Transverse colon (tissue), 4 donors: ENCODE measurements at regions not wholly inside any gene's neighbourhood (a gene's known extent, or its start where the extent isn't known, plus 50 kb on each side); places are given as distances from the start of the nearest gene placed in this dataset.

Experiments
- DNase-seq: peaks from one replicate; pipeline ENCODE4 v3.0.0-alpha.2; 2019
- H3K27ac ChIP-seq, 4 donors: fragments of 200-600 bp; sonication (generic); 2 replicates each; pipeline ENCODE4 v1.5.1; 2016 to 2018; ENCODE audit warnings: inconsistent platforms in 4 of 4
- H3K27me3 ChIP-seq: fragments of 200-600 bp; sonication (generic); 2 replicates; pipeline ENCODE4 v1.5.1; 2017; ENCODE audit warnings: inconsistent platforms
- H3K36me3 ChIP-seq, 4 donors: fragments of 200-600 bp; sonication (generic); 2 replicates each; pipeline ENCODE4 v1.5.1; 2017 to 2019; ENCODE audit warnings: inconsistent platforms in 4 of 4
- H3K4me1 ChIP-seq, 4 donors: fragments of 200-600 bp; sonication (generic); 2 replicates each; pipeline ENCODE4 v1.5.1; 2017 to 2020; ENCODE audit warnings: inconsistent platforms in 4 of 4
- H3K4me3 ChIP-seq, 4 donors: fragments of 200-600 bp; sonication (generic); 1 replicate in 1 of 4; 2 replicates in 3 of 4; pipeline versions ENCODE4 v1.5.1 to v1.6.1; 2017 to 2019; ENCODE audit warnings: inconsistent platforms in 4 of 4
- H3K9me3 ChIP-seq, 2 donors: fragments of 200-600 bp; sonication (generic); 2 replicates each; pipeline ENCODE4 v1.5.1; 2017 to 2019; ENCODE audit warnings: inconsistent platforms in 2 of 2
- EP300 ChIP-seq: sonication (generic); formaldehyde crosslinking; IDR thresholded peaks from one replicate; pipeline ENCODE4 v1.6.1; 2017; ENCODE audit warnings: antibody characterized with exemption, low read depth
- POLR2A ChIP-seq: fragments of 450-650 bp; IDR thresholded peaks from one replicate; pipeline ENCODE4 v1.6.1; 2016; ENCODE audit warnings: antibody characterized with exemption, mild to moderate bottlenecking, moderate library complexity
- POLR2AphosphoS5 ChIP-seq, 3 donors: sonication (generic); formaldehyde crosslinking; IDR thresholded peaks; one replicate each; pipeline ENCODE4 v1.6.1; 2016; ENCODE audit warnings: antibody characterized with exemption in 3 of 3
- WGBS, 2 donors: methylation state at CpG; one replicate each; pipeline ENCODE4 v1.1.5; 2018; ENCODE audit warnings: low coverage in 1 of 2; 5-methylcytosine and 5-hydroxymethylcytosine counted together
- in situ Hi-C, 4 donors: fragments of 200-750 bp; cut with MboI; loops; one replicate each; pipeline versions ENCODE4 v1.15.0 to v1.15.1; 2017; ENCODE audit warnings: low sequenced_read_pairs in 3 of 4, low pct_ligation_motif_present in 1 of 4, low pct_unique_long_range_greater_than_20kb in 1 of 4
- intact Hi-C: fragments of 100-400 bp; cut with DNase I; formaldehyde crosslinking; loops from one replicate; pipeline ENCODE4 v1.15.1; 2023; ENCODE audit warnings: low total_unique reads
- TF ChIP-seq, protein P1 (sequence below), 5 experiments: fragments of 200-600 bp in 3 of 5; fragments of 450-650 bp in 2 of 5; sonication (generic) in 3 of 5; IDR thresholded peaks; 1 replicate in 2 of 5; 2 replicates in 3 of 5; pipeline ENCODE4 v1.5.1; 2016 to 2017; ENCODE audit warnings: antibody characterized with exemption in 5 of 5, inconsistent platforms in 3 of 5, mild to moderate bottlenecking in 2 of 5, moderate library complexity in 1 of 5

DNA sequence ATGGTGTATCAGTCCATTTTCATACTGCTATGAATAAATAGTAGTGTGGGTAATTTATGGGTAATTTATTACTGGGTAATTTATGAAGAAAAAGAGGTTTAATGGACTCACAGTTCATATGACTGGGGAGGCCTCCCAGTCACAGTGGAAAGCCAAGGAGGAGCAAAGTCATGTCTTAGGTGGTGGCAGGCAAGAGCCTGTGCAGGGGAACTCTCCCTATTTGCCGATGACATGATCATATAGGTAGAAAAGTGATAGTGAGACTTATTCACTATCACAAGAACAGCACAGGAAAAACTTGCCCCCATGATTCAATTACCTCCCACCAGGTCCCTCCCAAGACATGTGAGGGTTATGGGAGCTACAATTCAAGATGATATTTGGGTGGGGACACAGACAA lies 1137.7 kb downstream of the UQCRFS1 start:
- in situ Hi-C loops (no loop called here), intact Hi-C loops (no loop called here)
- H3K36me3 ChIP-seq = no peaks in the 10 kb centered on the region
- H3K4me1 ChIP-seq = no peaks in the 10 kb centered on the region
- no peak overlapping the region for H3K4me3 ChIP-seq
- no peaks in the 10 kb centered on the region for H3K9me3 ChIP-seq
- TF ChIP-seq POLR2AphosphoS5 (IDR thresholded peaks at IDR 0.05) (no peak), POLR2A (no peak), EP300 (no peak)
- TF ChIP-seq, protein P1, sequence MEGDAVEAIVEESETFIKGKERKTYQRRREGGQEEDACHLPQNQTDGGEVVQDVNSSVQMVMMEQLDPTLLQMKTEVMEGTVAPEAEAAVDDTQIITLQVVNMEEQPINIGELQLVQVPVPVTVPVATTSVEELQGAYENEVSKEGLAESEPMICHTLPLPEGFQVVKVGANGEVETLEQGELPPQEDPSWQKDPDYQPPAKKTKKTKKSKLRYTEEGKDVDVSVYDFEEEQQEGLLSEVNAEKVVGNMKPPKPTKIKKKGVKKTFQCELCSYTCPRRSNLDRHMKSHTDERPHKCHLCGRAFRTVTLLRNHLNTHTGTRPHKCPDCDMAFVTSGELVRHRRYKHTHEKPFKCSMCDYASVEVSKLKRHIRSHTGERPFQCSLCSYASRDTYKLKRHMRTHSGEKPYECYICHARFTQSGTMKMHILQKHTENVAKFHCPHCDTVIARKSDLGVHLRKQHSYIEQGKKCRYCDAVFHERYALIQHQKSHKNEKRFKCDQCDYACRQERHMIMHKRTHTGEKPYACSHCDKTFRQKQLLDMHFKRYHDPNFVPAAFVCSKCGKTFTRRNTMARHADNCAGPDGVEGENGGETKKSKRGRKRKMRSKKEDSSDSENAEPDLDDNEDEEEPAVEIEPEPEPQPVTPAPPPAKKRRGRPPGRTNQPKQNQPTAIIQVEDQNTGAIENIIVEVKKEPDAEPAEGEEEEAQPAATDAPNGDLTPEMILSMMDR (IDR thresholded peaks at IDR 0.05) = no peak
- H3K27ac ChIP-seq = no peak overlapping the region
- DNase-seq = no peak
- 87 to 100% methylated on average over 1 of the region's 1 CpG for WGBS, 2 donors
- H3K27me3 ChIP-seq = no peaks in the 10 kb centered on the region

DNA sequence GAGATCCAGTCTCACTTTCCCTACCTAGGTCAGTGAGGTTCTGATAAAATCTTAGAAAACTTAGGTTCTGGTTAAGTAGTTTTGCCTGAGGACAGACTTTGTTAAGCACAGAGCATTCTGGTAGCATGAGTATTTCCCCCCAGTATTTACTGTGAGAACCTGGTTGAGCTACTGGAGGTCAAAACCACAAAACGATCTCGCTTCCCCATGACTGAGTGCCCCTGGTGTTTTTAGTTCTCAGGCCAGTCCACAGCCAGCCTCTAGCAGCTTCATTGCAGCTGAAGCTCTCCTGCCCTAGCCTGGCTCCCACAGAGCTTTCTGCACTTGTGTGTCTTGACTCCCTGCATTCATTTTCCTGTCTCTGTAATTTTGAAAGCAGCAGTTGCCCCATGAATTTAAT lies 1138.2 kb downstream of the UQCRFS1 start:
- Histone ChIP-seq H3K4me3 (no peak overlapping the region), H3K27ac (no peak overlapping the region), H3K36me3 (no peaks in the 10 kb centered on the region), H3K9me3 (no peaks in the 10 kb centered on the region), H3K27me3 (no peaks in the 10 kb centered on the region), H3K4me1 (no peaks in the 10 kb centered on the region)
- in situ Hi-C loops (no loop called here), intact Hi-C loops (no loop called here)
- no peak for TF ChIP-seq POLR2AphosphoS5 (IDR thresholded peaks at IDR 0.05)
- TF ChIP-seq, protein P1 (IDR thresholded peaks at IDR 0.05) = no peak
- no peak for TF ChIP-seq POLR2A
- no peak for TF ChIP-seq EP300
- WGBS, 2 donors = 79% methylated on average over 2 of the region's 2 CpGs; no CpG with 5 or more reads in 1 of the 2 donors
- no peak for DNase-seq

DNA sequence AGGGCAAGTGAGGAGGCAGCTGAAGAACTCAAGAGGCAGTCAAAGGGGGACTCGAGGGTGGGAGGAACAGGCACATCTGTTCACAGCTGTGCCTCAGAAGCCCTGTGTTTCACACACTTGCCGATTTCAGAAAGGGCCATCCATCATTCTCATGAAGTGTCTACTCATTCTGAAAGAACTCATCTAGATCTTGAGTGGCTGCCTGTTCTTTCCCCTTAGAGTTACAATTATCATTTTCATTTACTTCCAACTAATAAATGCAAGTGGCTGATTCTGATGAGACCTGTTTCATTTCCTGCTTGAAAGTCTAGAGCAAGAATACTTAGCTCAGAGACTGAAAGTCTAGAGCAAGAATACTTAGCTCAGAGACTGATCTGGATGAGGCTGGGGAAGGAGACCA lies 1145.1 kb downstream of the UQCRFS1 start:
- H3K4me3 ChIP-seq = no peak overlapping the region
- 50 to 53% methylated on average over 1 to 2 of the region's 2 CpGs for WGBS, 2 donors
- TF ChIP-seq, protein P1 (IDR thresholded peaks at IDR 0.05) = no peak
- TF ChIP-seq POLR2A (no peak), POLR2AphosphoS5 (IDR thresholded peaks at IDR 0.05) (no peak), EP300 (no peak)
- no peaks in the 10 kb centered on the region for H3K36me3 ChIP-seq
- H3K9me3 ChIP-seq = no peaks in the 10 kb centered on the region
- in situ Hi-C loops (no loop called here), intact Hi-C loops (no loop called here)
- no peaks in the 10 kb centered on the region for H3K27me3 ChIP-seq
- H3K4me1 ChIP-seq = no peaks in the 10 kb centered on the region
- no peak for DNase-seq
- H3K27ac ChIP-seq = no peak overlapping the region

DNA sequence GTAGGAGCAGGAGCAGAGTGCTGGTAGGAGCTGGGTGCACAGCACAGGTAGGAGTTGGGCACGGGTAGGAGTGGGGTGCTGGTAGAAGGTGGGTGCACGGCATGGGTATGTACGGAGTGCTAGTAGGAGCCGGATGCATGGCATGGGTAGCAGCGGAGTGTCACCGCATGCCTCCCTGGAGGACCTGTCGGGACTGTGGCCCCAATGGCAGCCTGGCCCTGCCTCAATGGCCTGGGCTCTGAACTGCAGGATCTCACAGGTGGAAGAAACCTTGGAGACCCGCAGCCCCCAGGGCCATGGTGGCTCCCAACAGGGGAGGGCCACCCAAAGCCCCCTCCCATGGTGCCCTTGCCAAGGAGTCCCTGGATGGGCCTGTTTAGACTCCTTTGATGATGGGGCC lies 1146.0 kb downstream of the UQCRFS1 start:
- Histone ChIP-seq H3K9me3 (no peaks in the 10 kb centered on the region), H3K27ac (no peak overlapping the region), H3K4me3 (no peak overlapping the region), H3K27me3 (no peaks in the 10 kb centered on the region), H3K4me1 (no peaks in the 10 kb centered on the region), H3K36me3 (no peaks in the 10 kb centered on the region)
- in situ Hi-C loops (no loop called here), intact Hi-C loops (no loop called here)
- WGBS, 2 donors = 82 to 100% methylated on average over 1 to 8 of the region's 8 CpGs
- no peak for DNase-seq
- TF ChIP-seq POLR2A (no peak), POLR2AphosphoS5 (IDR thresholded peaks at IDR 0.05) (no peak), EP300 (no peak)
- TF ChIP-seq, protein P1 (IDR thresholded peaks at IDR 0.05) = no peak
